ENCODE measurements at regions not wholly inside any gene's neighbourhood (a gene's known extent, or its start where the extent isn't known, plus 50 kb on each side); places are given as distances from the start of the nearest gene placed in this dataset.
A peak's percentile ranks its signal among the peaks of the same experiment; 100 is the strongest.

GRCh38 chr1:236332092-236332758 lies 50.5 kb upstream of the ERO1B start:
- H3K9me3 Mint-ChIP-seq, result no peaks in the 10 kb centered on the region
- Histone ChIP-seq H3K36me3 (ENCODE audit: insufficient read depth, low read length) (no peaks in the 10 kb centered on the region), H3K27me3 (ENCODE audit: control insufficient read depth in 1 of 2, insufficient read depth in 2 of 2, low read length in 2 of 2) (no peaks in the 10 kb centered on the region), H3K27ac (ENCODE audit: low read depth in 1 of 2, low read length in 2 of 2) (no peak overlapping the region), H3K9me3 (ENCODE audit: control insufficient read depth in 1 of 2, insufficient read depth in 1 of 2, low read length in 2 of 2) (no peaks in the 10 kb centered on the region), H3K4me1 (ENCODE audit: insufficient read depth, low read length) (no peaks in the 10 kb centered on the region), H3K4me3 (ENCODE audit: low read length) (no peak overlapping the region)
- intact Hi-C loops (cut with DNase I, micrococcal nuclease), result no loop called here
- H3K27me3 Mint-ChIP-seq, result no peaks in the 10 kb centered on the region
- H3K4me1 Mint-ChIP-seq (ENCODE audit: low read depth), result no peaks in the 10 kb centered on the region
- ATAC-seq (ENCODE audit: poor library complexity), result no peak
- TF ChIP-seq CTCF (IDR thresholded peaks at IDR 0.05), result no peak
- no peak overlapping the region for H3K4me3 Mint-ChIP-seq
- ChIA-PET CTCF (no interaction called here), POLR2A (no interaction called here)
- H3K36me3 Mint-ChIP-seq (ENCODE audit: low read depth), result no peaks in the 10 kb centered on the region
- peak in 2 of 14 experiments; percentile 6 to 16 for DNase-seq
- H3K27ac Mint-ChIP-seq, result no peak overlapping the region

Data from CD4-positive, alpha-beta T cell (primary cell).